GM12878 (cell line): ENCODE measurements at regions not wholly inside any gene's neighbourhood (a gene's known extent, or its start where the extent isn't known, plus 50 kb on each side); places are given as distances from the start of the nearest gene placed in this dataset.

Experiments used
- HDAC6 ChIP-seq: fragments of 200-600 bp; sonication (generic); IDR thresholded peaks from one replicate; pipeline ENCODE4 v1.8.0; 2017; ENCODE audit warnings: antibody characterized with exemption; ENCODE audit not compliant: unreplicated experiment
- RCOR1 ChIP-seq: conservative IDR thresholded peaks from 2 replicates; pipeline ENCODE4 v1.6.1; 2012; ENCODE audit warnings: low read depth, low read length, improper control_type of control experiment
- ZSCAN29 ChIP-seq: fragments of 450-650 bp; IDR thresholded peaks from 2 replicates; pipeline ENCODE4 v1.6.1; 2017; ENCODE audit warnings: mild to moderate bottlenecking, moderate library complexity
- TF ChIP-seq, protein P1 (sequence below), 3 experiments: IDR thresholded peaks in 2 of 3; conservative IDR thresholded peaks in 1 of 3; 2 replicates each; pipeline ENCODE4 v1.5.1; 2011; ENCODE audit warnings: low read depth in 3 of 3, low read length in 3 of 3, mild to moderate bottlenecking in 3 of 3, control low read depth in 2 of 3, moderate library complexity in 2 of 3, inconsistent platforms in 1 of 3, mixed read lengths in 1 of 3; ENCODE audit not compliant: control insufficient read depth in 2 of 3, insufficient read depth in 1 of 3; ENCODE audit errors: extremely low read depth in 1 of 3

DNA sequence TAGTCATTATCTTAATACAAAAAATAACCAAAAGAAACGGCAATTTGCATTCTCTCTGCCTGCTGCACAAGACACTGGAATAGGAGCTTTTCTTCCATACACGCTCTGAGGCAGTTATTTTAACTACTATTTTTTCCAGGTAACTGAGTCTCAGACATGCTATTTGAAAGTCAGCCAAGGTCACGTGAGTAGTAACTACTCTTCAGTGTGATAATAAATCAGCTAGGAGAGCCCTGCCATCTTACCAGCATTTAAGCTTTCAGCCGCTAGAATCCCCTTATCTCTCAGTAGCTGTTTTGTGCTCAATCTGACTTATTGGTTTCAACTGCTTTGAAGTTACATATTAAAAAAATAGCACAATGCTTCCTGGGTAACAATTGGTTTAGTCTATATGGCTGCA lies 84.5 kb downstream of the NRN1 start:
- TF ChIP-seq, protein P1, sequence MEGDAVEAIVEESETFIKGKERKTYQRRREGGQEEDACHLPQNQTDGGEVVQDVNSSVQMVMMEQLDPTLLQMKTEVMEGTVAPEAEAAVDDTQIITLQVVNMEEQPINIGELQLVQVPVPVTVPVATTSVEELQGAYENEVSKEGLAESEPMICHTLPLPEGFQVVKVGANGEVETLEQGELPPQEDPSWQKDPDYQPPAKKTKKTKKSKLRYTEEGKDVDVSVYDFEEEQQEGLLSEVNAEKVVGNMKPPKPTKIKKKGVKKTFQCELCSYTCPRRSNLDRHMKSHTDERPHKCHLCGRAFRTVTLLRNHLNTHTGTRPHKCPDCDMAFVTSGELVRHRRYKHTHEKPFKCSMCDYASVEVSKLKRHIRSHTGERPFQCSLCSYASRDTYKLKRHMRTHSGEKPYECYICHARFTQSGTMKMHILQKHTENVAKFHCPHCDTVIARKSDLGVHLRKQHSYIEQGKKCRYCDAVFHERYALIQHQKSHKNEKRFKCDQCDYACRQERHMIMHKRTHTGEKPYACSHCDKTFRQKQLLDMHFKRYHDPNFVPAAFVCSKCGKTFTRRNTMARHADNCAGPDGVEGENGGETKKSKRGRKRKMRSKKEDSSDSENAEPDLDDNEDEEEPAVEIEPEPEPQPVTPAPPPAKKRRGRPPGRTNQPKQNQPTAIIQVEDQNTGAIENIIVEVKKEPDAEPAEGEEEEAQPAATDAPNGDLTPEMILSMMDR (IDR thresholded peaks at IDR 0.05 in 2 of 3, conservative IDR thresholded peaks at IDR 0.05 in 1 of 3; ENCODE audit: control insufficient read depth in 2 of 3, extremely low read depth in 1 of 3, insufficient read depth in 1 of 3, low read depth in 3 of 3, low read length in 3 of 3) = no peak
- TF ChIP-seq HDAC6 (no peak), RCOR1 (no peak), ZSCAN29 (no peak)
